ENCODE measurements at regions not wholly inside any gene's neighbourhood (a gene's known extent, or its start where the extent isn't known, plus 50 kb on each side); places are given as distances from the start of the nearest gene placed in this dataset.
A peak's percentile ranks its signal among the peaks of the same experiment; 100 is the strongest.

- H3K27me3 ChIP-seq (ENCODE audit: control insufficient read depth, insufficient read depth, low read length), result no peaks in the 10 kb centered on the region
- no peak overlapping the region for H3K9ac ChIP-seq (ENCODE audit: low read depth, low read length)
- H3K9me3 ChIP-seq (ENCODE audit: control insufficient read depth, insufficient read depth, low read length), result no peaks in the 10 kb centered on the region
- no peaks in the 10 kb centered on the region for H3K36me3 ChIP-seq (ENCODE audit: control insufficient read depth, insufficient read depth, low read length)
- no peak overlapping the region for H3K27ac ChIP-seq (ENCODE audit: low read depth, low read length)
- H3K4me1 ChIP-seq (ENCODE audit: control insufficient read depth, insufficient read depth, low read length), result peaks cover 30% of the 10 kb centered on the region
- H3K4me3 ChIP-seq (ENCODE audit: low read depth, low read length), result no peak overlapping the region
Measured at GRCh38 chr17:5800131-5800530, 215.8 kb upstream of the NLRP1 start.

GRCh38 chr17:5800646-5801045 is 216.3 kb upstream of the NLRP1 start:
- no peak overlapping the region for H3K27ac ChIP-seq (ENCODE audit: low read depth, low read length)
- no peak overlapping the region for H3K9ac ChIP-seq (ENCODE audit: low read depth, low read length)
- no peak overlapping the region for H3K4me3 ChIP-seq (ENCODE audit: low read depth, low read length)
- H3K9me3 ChIP-seq (ENCODE audit: control insufficient read depth, insufficient read depth, low read length), result no peaks in the 10 kb centered on the region
- peaks cover 28% of the 10 kb centered on the region for H3K4me1 ChIP-seq (ENCODE audit: control insufficient read depth, insufficient read depth, low read length)
- no peaks in the 10 kb centered on the region for H3K27me3 ChIP-seq (ENCODE audit: control insufficient read depth, insufficient read depth, low read length)
- H3K36me3 ChIP-seq (ENCODE audit: control insufficient read depth, insufficient read depth, low read length), result no peaks in the 10 kb centered on the region

- H3K4me1 ChIP-seq (ENCODE audit: control insufficient read depth, insufficient read depth, low read length), result peaks cover 10% of the 10 kb centered on the region
Measured at GRCh38 chr17:5804251-5804650, 219.9 kb upstream of the NLRP1 start.

GRCh38 chr17:5809056-5809455 is 224.7 kb upstream of the NLRP1 start:
- no peaks in the 10 kb centered on the region for H3K27me3 ChIP-seq (ENCODE audit: control insufficient read depth, insufficient read depth, low read length)

More at GRCh38 chr17:5804251-5804650, 219.9 kb upstream of the NLRP1 start:
- Histone ChIP-seq H3K27me3 (ENCODE audit: control insufficient read depth, insufficient read depth, low read length) (no peaks in the 10 kb centered on the region), H3K27ac (ENCODE audit: low read depth, low read length) (no peak overlapping the region), H3K9me3 (ENCODE audit: control insufficient read depth, insufficient read depth, low read length) (peaks cover 13% of the 10 kb centered on the region; the same call in 1 of the 2 replicates), H3K4me3 (ENCODE audit: low read depth, low read length) (no peak overlapping the region), H3K9ac (ENCODE audit: low read depth, low read length) (no peak overlapping the region), H3K36me3 (ENCODE audit: control insufficient read depth, insufficient read depth, low read length) (no peaks in the 10 kb centered on the region)

GRCh38 chr17:5809580-5810188 is 225.4 kb upstream of the NLRP1 start:
- no peaks in the 10 kb centered on the region for H3K27me3 ChIP-seq (ENCODE audit: control insufficient read depth, insufficient read depth, low read length)
- H3K27ac ChIP-seq (ENCODE audit: low read depth, low read length), result no peak overlapping the region
- peaks cover 28% of the 10 kb centered on the region for H3K9me3 ChIP-seq (ENCODE audit: control insufficient read depth, insufficient read depth, low read length)

More at GRCh38 chr17:5809056-5809455, 224.7 kb upstream of the NLRP1 start:
- Histone ChIP-seq H3K27ac (ENCODE audit: low read depth, low read length) (no peak overlapping the region), H3K36me3 (ENCODE audit: control insufficient read depth, insufficient read depth, low read length) (no peaks in the 10 kb centered on the region), H3K4me3 (ENCODE audit: low read depth, low read length) (no peak overlapping the region), H3K9ac (ENCODE audit: low read depth, low read length) (no peak overlapping the region), H3K4me1 (ENCODE audit: control insufficient read depth, insufficient read depth, low read length) (peaks cover 4% of the 10 kb centered on the region; the same call in 1 of the 2 replicates), H3K9me3 (ENCODE audit: control insufficient read depth, insufficient read depth, low read length) (peaks cover 28% of the 10 kb centered on the region)

GRCh38 chr17:5812590-5812989 is 228.3 kb upstream of the NLRP1 start:
- Histone ChIP-seq H3K27me3 (ENCODE audit: control insufficient read depth, insufficient read depth, low read length) (no peaks in the 10 kb centered on the region), H3K9me3 (ENCODE audit: control insufficient read depth, insufficient read depth, low read length) (peaks cover 28% of the 10 kb centered on the region), H3K27ac (ENCODE audit: low read depth, low read length) (no peak overlapping the region), H3K4me3 (ENCODE audit: low read depth, low read length) (no peak overlapping the region), H3K4me1 (ENCODE audit: control insufficient read depth, insufficient read depth, low read length) (peaks cover 11% of the 10 kb centered on the region; the same call in 1 of the 2 replicates), H3K36me3 (ENCODE audit: control insufficient read depth, insufficient read depth, low read length) (no peaks in the 10 kb centered on the region), H3K9ac (ENCODE audit: low read depth, low read length) (no peak overlapping the region)

More at GRCh38 chr17:5809580-5810188, 225.4 kb upstream of the NLRP1 start:
- H3K36me3 ChIP-seq (ENCODE audit: control insufficient read depth, insufficient read depth, low read length), result no peaks in the 10 kb centered on the region
- no peak overlapping the region for H3K4me3 ChIP-seq (ENCODE audit: low read depth, low read length)
- peaks cover 4% of the 10 kb centered on the region; the same call in 1 of the 2 replicates for H3K4me1 ChIP-seq (ENCODE audit: control insufficient read depth, insufficient read depth, low read length)
- no peak overlapping the region for H3K9ac ChIP-seq (ENCODE audit: low read depth, low read length)

- no peaks in the 10 kb centered on the region for H3K36me3 ChIP-seq (ENCODE audit: control insufficient read depth, insufficient read depth, low read length)
- no peaks in the 10 kb centered on the region for H3K27me3 ChIP-seq (ENCODE audit: control insufficient read depth, insufficient read depth, low read length)
- no peak overlapping the region for H3K4me3 ChIP-seq (ENCODE audit: low read depth, low read length)
- H3K4me1 ChIP-seq (ENCODE audit: control insufficient read depth, insufficient read depth, low read length), result peaks cover 11% of the 10 kb centered on the region; the same call in 1 of the 2 replicates
- peak overlapping the region; percentile 46 for H3K27ac ChIP-seq (ENCODE audit: low read depth, low read length)
- H3K9ac ChIP-seq (ENCODE audit: low read depth, low read length), result no peak overlapping the region
- peaks cover 24% of the 10 kb centered on the region for H3K9me3 ChIP-seq (ENCODE audit: control insufficient read depth, insufficient read depth, low read length)
Measured at GRCh38 chr17:5813357-5813756, 229.0 kb upstream of the NLRP1 start.

- H3K27me3 ChIP-seq (ENCODE audit: control insufficient read depth, insufficient read depth, low read length), result no peaks in the 10 kb centered on the region
- no peak overlapping the region for H3K4me3 ChIP-seq (ENCODE audit: low read depth, low read length)
- peaks cover 11% of the 10 kb centered on the region; the same call in 1 of the 2 replicates for H3K4me1 ChIP-seq (ENCODE audit: control insufficient read depth, insufficient read depth, low read length)
- no peaks in the 10 kb centered on the region for H3K36me3 ChIP-seq (ENCODE audit: control insufficient read depth, insufficient read depth, low read length)
- H3K9ac ChIP-seq (ENCODE audit: low read depth, low read length), result no peak overlapping the region
- peaks cover 8% of the 10 kb centered on the region; the same call in 1 of the 2 replicates for H3K9me3 ChIP-seq (ENCODE audit: control insufficient read depth, insufficient read depth, low read length)
- no peak overlapping the region for H3K27ac ChIP-seq (ENCODE audit: low read depth, low read length)
Measured at GRCh38 chr17:5815396-5815795, 231.1 kb upstream of the NLRP1 start.

- Histone ChIP-seq H3K4me1 (ENCODE audit: control insufficient read depth, insufficient read depth, low read length) (peaks cover 15% of the 10 kb centered on the region; the same call in 1 of the 2 replicates), H3K9me3 (ENCODE audit: control insufficient read depth, insufficient read depth, low read length) (0 out of 2 replicates have a peak, but pooled peaks cover under 1% of the 10 kb centered on the region), H3K36me3 (ENCODE audit: control insufficient read depth, insufficient read depth, low read length) (no peaks in the 10 kb centered on the region), H3K27ac (ENCODE audit: low read depth, low read length) (no peak overlapping the region), H3K4me3 (ENCODE audit: low read depth, low read length) (no peak overlapping the region), H3K9ac (ENCODE audit: low read depth, low read length) (no peak overlapping the region), H3K27me3 (ENCODE audit: control insufficient read depth, insufficient read depth, low read length) (no peaks in the 10 kb centered on the region)
Measured at GRCh38 chr17:5816491-5817070, 232.3 kb upstream of the NLRP1 start.

- H3K4me1 ChIP-seq (ENCODE audit: control insufficient read depth, insufficient read depth, low read length), result peaks cover 15% of the 10 kb centered on the region; the same call in 1 of the 2 replicates
- H3K9ac ChIP-seq (ENCODE audit: low read depth, low read length), result no peak overlapping the region
- H3K9me3 ChIP-seq (ENCODE audit: control insufficient read depth, insufficient read depth, low read length), result no peaks in the 10 kb centered on the region
- no peaks in the 10 kb centered on the region for H3K27me3 ChIP-seq (ENCODE audit: control insufficient read depth, insufficient read depth, low read length)
- no peak overlapping the region for H3K4me3 ChIP-seq (ENCODE audit: low read depth, low read length)
- H3K36me3 ChIP-seq (ENCODE audit: control insufficient read depth, insufficient read depth, low read length), result no peaks in the 10 kb centered on the region
- H3K27ac ChIP-seq (ENCODE audit: low read depth, low read length), result no peak overlapping the region
Measured at GRCh38 chr17:5817475-5818395, 233.4 kb upstream of the NLRP1 start.

All from HUES48 (cell line).